GM12878 (cell line): ENCODE measurements at regions not wholly inside any gene's neighbourhood (a gene's known extent, or its start where the extent isn't known, plus 50 kb on each side); places are given as distances from the start of the nearest gene placed in this dataset.

ENCODE experiments used
- ATF3 ChIP-seq: IDR thresholded peaks from 2 replicates; pipeline ENCODE4 v1.6.1; 2011; ENCODE audit warnings: low read depth, mild to moderate bottlenecking, low read length, moderate library complexity, borderline replicate concordance; ENCODE audit errors: extremely low read depth
- CTCF ChIP-seq, 3 experiments: IDR thresholded peaks in 2 of 3; conservative IDR thresholded peaks in 1 of 3; 2 replicates each; pipeline ENCODE4 v1.5.1; 2011; ENCODE audit warnings: low read depth in 3 of 3, low read length in 3 of 3, mild to moderate bottlenecking in 3 of 3, control low read depth in 2 of 3, moderate library complexity in 2 of 3, inconsistent platforms in 1 of 3, mixed read lengths in 1 of 3; ENCODE audit not compliant: control insufficient read depth in 2 of 3, insufficient read depth in 1 of 3; ENCODE audit errors: extremely low read depth in 1 of 3
- HDAC2 ChIP-seq: fragments of 200-600 bp; sonication (generic); IDR thresholded peaks from 2 replicates; pipeline ENCODE4 v1.6.1; 2017
- HDGF ChIP-seq: fragments of 450-650 bp; IDR thresholded peaks from 2 replicates; pipeline ENCODE4 v1.6.1; 2016; ENCODE audit warnings: antibody characterized with exemption
- MEF2B ChIP-seq: fragments of 450-650 bp; IDR thresholded peaks from 2 replicates; pipeline ENCODE4 v1.6.1; 2018; ENCODE audit warnings: mild to moderate bottlenecking, moderate library complexity; ENCODE audit not compliant: partially characterized antibody, poor library complexity, severe bottlenecking
- POLR2A ChIP-seq: IDR thresholded peaks from 2 replicates; pipeline ENCODE4 v1.6.1; 2011; ENCODE audit warnings: low read depth, mild to moderate bottlenecking, low read length
- REST ChIP-seq: IDR thresholded peaks from 2 replicates; pipeline ENCODE4 v1.6.1; 2012; ENCODE audit warnings: mild to moderate bottlenecking, low read depth, low read length
- SP1 ChIP-seq: IDR thresholded peaks from one replicate; pipeline ENCODE4 v1.6.1; 2011; ENCODE audit warnings: low read depth, low read length
- SRF ChIP-seq, 2 experiments: IDR thresholded peaks; 2 replicates each; pipeline ENCODE4 v1.6.1; 2011; ENCODE audit warnings: low read depth in 2 of 2, low read length in 2 of 2, mild to moderate bottlenecking in 1 of 2, moderate library complexity in 1 of 2
- SUPT20H ChIP-seq: IDR thresholded peaks from 2 replicates; pipeline ENCODE4 v1.6.1; 2011; ENCODE audit warnings: low read depth, mild to moderate bottlenecking, low read length, moderate library complexity, borderline replicate concordance; ENCODE audit not compliant: control insufficient read depth
- TCF3 ChIP-seq: IDR thresholded peaks from 2 replicates; pipeline ENCODE4 v1.6.1; 2012; ENCODE audit warnings: low read depth, mild to moderate bottlenecking, low read length, borderline replicate concordance; ENCODE audit not compliant: insufficient read depth
- ZBTB33 ChIP-seq: fragments of 450-650 bp; IDR thresholded peaks from 2 replicates; pipeline ENCODE4 v1.6.1; 2017; ENCODE audit warnings: mild to moderate bottlenecking
- ZNF592 ChIP-seq: fragments of 450-650 bp; IDR thresholded peaks from 2 replicates; pipeline ENCODE4 v1.6.1; 2017; ENCODE audit warnings: mild to moderate bottlenecking, moderate library complexity
- ZZZ3 ChIP-seq: IDR thresholded peaks from 2 replicates; pipeline ENCODE4 v1.6.1; 2011; ENCODE audit warnings: low read depth; ENCODE audit not compliant: control insufficient read depth, insufficient read length

- TF ChIP-seq SUPT20H (no peak), ZZZ3 (no peak), ATF3 (no peak), REST (no peak), HDGF (no peak), POLR2A (no peak), MEF2B (no peak), HDAC2 (no peak), CTCF (IDR thresholded peaks at IDR 0.05 in 2 of 3, conservative IDR thresholded peaks at IDR 0.05 in 1 of 3; ENCODE audit: control insufficient read depth in 2 of 3, extremely low read depth in 1 of 3, insufficient read depth in 1 of 3, low read depth in 3 of 3, low read length in 3 of 3) (no peak), ZNF592 (no peak), SRF (IDR thresholded peaks at IDR 0.05; ENCODE audit: low read depth in 2 of 2, low read length in 2 of 2) (no peak), SP1 (no peak), ZBTB33 (no peak), TCF3 (no peak)
Measured at GRCh38 chr6:5906340-5906670, 100.4 kb downstream of the NRN1 start.
